ENCODE measurements at regions not wholly inside any gene's neighbourhood (a gene's known extent, or its start where the extent isn't known, plus 50 kb on each side); places are given as distances from the start of the nearest gene placed in this dataset.

DNA sequence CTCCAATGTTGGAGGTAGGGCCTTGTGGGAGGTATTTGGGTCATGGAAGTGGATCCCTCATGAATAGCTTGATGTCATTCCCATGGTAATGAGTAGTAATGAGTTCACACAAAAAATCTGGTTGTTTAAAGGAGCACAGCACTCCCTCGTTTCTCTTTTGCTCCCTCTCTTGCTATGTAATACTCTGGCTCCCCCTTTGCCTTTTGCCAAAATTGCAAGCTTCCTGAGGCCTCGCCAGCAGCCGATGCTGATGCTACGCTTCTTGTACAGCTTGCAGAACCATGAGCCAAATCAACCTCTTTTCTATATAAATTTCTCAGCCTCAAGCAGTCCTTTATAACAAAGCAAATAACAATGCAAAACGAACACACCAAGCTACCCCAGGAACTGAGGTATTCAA, 80.9 kb downstream of the LHX9 start:
- WGBS, 2 donors, result 69 to 85% methylated on average over 5 of the region's 5 CpGs
- Histone ChIP-seq H3K9me3 (ENCODE audit: control insufficient read depth, low read length) (no peaks in the 10 kb centered on the region), H3K27ac (ENCODE audit: low read depth in 1 of 2, low read length in 2 of 2) (no peak overlapping the region), H3K36me3 (ENCODE audit: control insufficient read depth in 1 of 2, insufficient read depth in 2 of 2, low read length in 1 of 2) (no peaks in the 10 kb centered on the region), H3K27me3 (ENCODE audit: control insufficient read depth in 1 of 2, insufficient read depth in 2 of 2, low read length in 1 of 2) (peaks cover 0 to 2% of the 10 kb centered on the region in 2 donors), H3K4me1 (ENCODE audit: control insufficient read depth in 1 of 2, insufficient read depth in 2 of 2, low read length in 2 of 2) (no peaks in the 10 kb centered on the region), H3K4me3 (ENCODE audit: low read length in 2 of 2) (no peak overlapping the region)
- ATAC-seq (ENCODE audit: low FRiP score) (no peak), DNase-seq (no peak)
- intact Hi-C loops (cut with DNase I), result no loop called here

DNA sequence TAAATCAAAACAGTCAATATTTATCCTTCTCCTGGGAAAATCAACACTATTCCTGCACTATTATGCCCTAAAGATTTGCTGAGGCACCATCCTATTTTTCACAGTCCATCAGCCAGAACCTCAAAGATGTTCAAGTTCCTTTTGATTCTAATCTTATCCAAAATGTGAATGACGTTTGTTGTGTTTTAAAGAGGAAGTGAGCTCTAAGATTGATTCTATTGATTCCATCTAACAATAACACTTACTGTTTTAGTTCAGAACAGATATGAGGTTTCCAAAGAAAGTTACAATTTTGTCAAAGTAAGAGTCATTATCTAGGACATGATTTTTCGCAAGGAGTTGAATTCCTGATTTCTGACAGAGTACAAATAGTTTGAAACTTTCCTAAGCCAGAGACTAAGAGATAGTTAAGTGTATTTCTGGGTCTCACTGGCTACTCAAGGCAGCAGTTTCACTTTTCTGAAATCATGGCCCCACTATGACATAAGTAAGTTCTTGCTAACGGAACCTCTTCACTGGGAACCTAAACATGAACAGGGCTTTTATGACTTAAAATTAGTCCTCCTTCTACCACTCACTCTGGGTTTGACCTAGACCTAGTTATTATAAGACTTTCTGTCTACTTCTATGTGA, 84.7 kb downstream of the LHX9 start:
- H3K4me3 ChIP-seq (ENCODE audit: low read length in 2 of 2), result no peak overlapping the region
- intact Hi-C loops (cut with DNase I), result no loop called here
- H3K36me3 ChIP-seq (ENCODE audit: control insufficient read depth in 1 of 2, insufficient read depth in 2 of 2, low read length in 1 of 2), result no peaks in the 10 kb centered on the region
- no peaks in the 10 kb centered on the region for H3K4me1 ChIP-seq (ENCODE audit: control insufficient read depth in 1 of 2, insufficient read depth in 2 of 2, low read length in 2 of 2)
- DNase-seq (no peak), ATAC-seq (ENCODE audit: low FRiP score) (no peak)
- no peaks in the 10 kb centered on the region for H3K9me3 ChIP-seq (ENCODE audit: control insufficient read depth, low read length)
- no peak overlapping the region for H3K27ac ChIP-seq (ENCODE audit: low read depth in 1 of 2, low read length in 2 of 2)
- H3K27me3 ChIP-seq (ENCODE audit: control insufficient read depth in 1 of 2, insufficient read depth in 2 of 2, low read length in 1 of 2), result no peaks in the 10 kb centered on the region
- WGBS, 2 donors, result 21 to 25% methylated on average over 3 of the region's 3 CpGs

DNA sequence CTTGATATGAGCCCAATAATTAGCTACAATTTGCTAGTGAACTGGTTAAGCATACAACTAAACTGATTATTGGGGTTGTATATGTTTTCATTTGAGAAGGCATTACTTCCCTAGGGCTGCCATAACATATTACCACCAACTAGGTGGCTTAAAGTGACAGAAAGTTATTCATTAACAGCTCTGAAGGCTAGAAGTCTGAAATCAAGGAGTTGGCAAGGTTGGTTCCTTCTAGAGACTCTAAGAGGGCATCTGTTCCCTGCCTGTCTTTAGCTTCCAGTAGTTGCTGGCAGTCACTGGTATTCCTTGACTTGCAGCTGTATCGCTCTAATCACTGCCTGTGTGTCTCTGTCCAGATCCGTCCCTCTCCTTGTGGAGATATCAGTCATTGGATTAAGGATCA, 86.3 kb downstream of the LHX9 start:
- Histone ChIP-seq H3K27me3 (ENCODE audit: control insufficient read depth in 1 of 2, insufficient read depth in 2 of 2, low read length in 1 of 2) (no peaks in the 10 kb centered on the region), H3K4me3 (ENCODE audit: low read length in 2 of 2) (no peak overlapping the region), H3K9me3 (ENCODE audit: control insufficient read depth, low read length) (no peaks in the 10 kb centered on the region), H3K36me3 (ENCODE audit: control insufficient read depth in 1 of 2, insufficient read depth in 2 of 2, low read length in 1 of 2) (no peaks in the 10 kb centered on the region), H3K27ac (ENCODE audit: low read depth in 1 of 2, low read length in 2 of 2) (no peak overlapping the region), H3K4me1 (ENCODE audit: control insufficient read depth in 1 of 2, insufficient read depth in 2 of 2, low read length in 2 of 2) (no peaks in the 10 kb centered on the region)
- WGBS, 2 donors, result 91 to 95% methylated on average over 2 of the region's 2 CpGs
- intact Hi-C loops (cut with DNase I), result no loop called here
- DNase-seq (no peak), ATAC-seq (ENCODE audit: low FRiP score) (no peak)

- peaks cover 0 to 1% of the 10 kb centered on the region in 2 donors for H3K27me3 ChIP-seq (ENCODE audit: control insufficient read depth in 1 of 2, insufficient read depth in 2 of 2, low read length in 1 of 2)
- intact Hi-C loops (cut with DNase I), result no loop called here
- peaks cover 2% of the 10 kb centered on the region for H3K9me3 ChIP-seq (ENCODE audit: control insufficient read depth, low read length)
- no peaks in the 10 kb centered on the region for H3K4me1 ChIP-seq (ENCODE audit: control insufficient read depth in 1 of 2, insufficient read depth in 2 of 2, low read length in 2 of 2)
- DNase-seq (no peak), ATAC-seq (ENCODE audit: low FRiP score) (no peak)
- no peak overlapping the region for H3K4me3 ChIP-seq (ENCODE audit: low read length in 2 of 2)
- H3K27ac ChIP-seq (ENCODE audit: low read depth in 1 of 2, low read length in 2 of 2), result no peak overlapping the region
- H3K36me3 ChIP-seq (ENCODE audit: control insufficient read depth in 1 of 2, insufficient read depth in 2 of 2, low read length in 1 of 2), result no peaks in the 10 kb centered on the region
- 95 to 98% methylated on average over 1 of the region's 1 CpG for WGBS, 2 donors
Observed at GRCh38 chr1:198007011-198007410, 89.8 kb downstream of the LHX9 start.

GRCh38 chr1:198007687-198008607, 90.8 kb downstream of the LHX9 start:
- WGBS, 2 donors, result 70 to 73% methylated on average over 5 of the region's 5 CpGs
- H3K9me3 ChIP-seq (ENCODE audit: control insufficient read depth, low read length), result peaks cover 2% of the 10 kb centered on the region
- H3K27ac ChIP-seq (ENCODE audit: low read depth in 1 of 2, low read length in 2 of 2), result no peak overlapping the region
- H3K4me1 ChIP-seq (ENCODE audit: control insufficient read depth in 1 of 2, insufficient read depth in 2 of 2, low read length in 2 of 2), result no peaks in the 10 kb centered on the region
- H3K27me3 ChIP-seq (ENCODE audit: control insufficient read depth in 1 of 2, insufficient read depth in 2 of 2, low read length in 1 of 2), result peaks cover 0 to 1% of the 10 kb centered on the region in 2 donors
- no peak for ATAC-seq (ENCODE audit: low FRiP score)
- H3K4me3 ChIP-seq (ENCODE audit: low read length in 2 of 2), result no peak overlapping the region
- no peak for DNase-seq
- H3K36me3 ChIP-seq (ENCODE audit: control insufficient read depth in 1 of 2, insufficient read depth in 2 of 2, low read length in 1 of 2), result no peaks in the 10 kb centered on the region
- intact Hi-C loops (cut with DNase I), result no loop called here

GRCh38 chr1:198014355-198014754, 97.2 kb downstream of the LHX9 start:
- 85 to 90% methylated on average over 1 of the region's 1 CpG for WGBS, 2 donors
- DNase-seq, result no peak

GRCh38 chr1:198015309-198015708, 98.1 kb downstream of the LHX9 start:
- DNase-seq (no peak), ATAC-seq (ENCODE audit: low FRiP score) (no peak)
- Histone ChIP-seq H3K4me3 (ENCODE audit: low read length in 2 of 2) (no peak overlapping the region), H3K27ac (ENCODE audit: low read depth in 1 of 2, low read length in 2 of 2) (no peak overlapping the region), H3K9me3 (ENCODE audit: control insufficient read depth, low read length) (peaks cover under 1% of the 10 kb centered on the region), H3K36me3 (ENCODE audit: control insufficient read depth in 1 of 2, insufficient read depth in 2 of 2, low read length in 1 of 2) (no peaks in the 10 kb centered on the region), H3K27me3 (ENCODE audit: control insufficient read depth in 1 of 2, insufficient read depth in 2 of 2, low read length in 1 of 2) (peaks cover 0 to 1% of the 10 kb centered on the region in 2 donors), H3K4me1 (ENCODE audit: control insufficient read depth in 1 of 2, insufficient read depth in 2 of 2, low read length in 2 of 2) (no peaks in the 10 kb centered on the region)
- intact Hi-C loops (cut with DNase I), result no loop called here

More at GRCh38 chr1:198014355-198014754, 97.2 kb downstream of the LHX9 start:
- Histone ChIP-seq H3K4me1 (ENCODE audit: control insufficient read depth in 1 of 2, insufficient read depth in 2 of 2, low read length in 2 of 2) (no peaks in the 10 kb centered on the region), H3K9me3 (ENCODE audit: control insufficient read depth, low read length) (peaks cover 2% of the 10 kb centered on the region), H3K4me3 (ENCODE audit: low read length in 2 of 2) (no peak overlapping the region), H3K27ac (ENCODE audit: low read depth in 1 of 2, low read length in 2 of 2) (no peak overlapping the region), H3K36me3 (ENCODE audit: control insufficient read depth in 1 of 2, insufficient read depth in 2 of 2, low read length in 1 of 2) (no peaks in the 10 kb centered on the region), H3K27me3 (ENCODE audit: control insufficient read depth in 1 of 2, insufficient read depth in 2 of 2, low read length in 1 of 2) (peaks cover 0 to 1% of the 10 kb centered on the region in 2 donors)
- no peak for ATAC-seq (ENCODE audit: low FRiP score)
- intact Hi-C loops (cut with DNase I), result no loop called here

DNA sequence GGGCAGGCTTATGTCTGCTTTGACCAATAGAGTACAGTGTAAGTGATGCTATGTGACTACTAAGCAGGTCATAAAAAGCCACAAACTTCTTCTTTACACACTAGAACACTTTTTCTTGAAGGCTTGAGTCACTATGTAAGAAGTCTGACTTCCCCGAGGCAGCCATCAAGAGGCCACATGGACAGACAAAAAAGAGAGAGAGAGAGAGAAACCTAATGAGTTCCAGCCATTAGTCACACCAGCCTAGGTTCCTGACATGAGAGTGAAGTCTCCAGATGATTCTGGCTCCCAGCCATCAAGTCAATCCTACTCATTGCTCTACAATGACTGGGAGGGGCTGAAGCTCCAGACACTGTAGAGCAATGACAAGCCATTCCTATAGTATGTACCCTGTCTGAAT, 101.4 kb downstream of the LHX9 start:
- no peaks in the 10 kb centered on the region for H3K4me1 ChIP-seq (ENCODE audit: control insufficient read depth in 1 of 2, insufficient read depth in 2 of 2, low read length in 2 of 2)
- intact Hi-C loops (cut with DNase I), result no loop called here
- H3K27ac ChIP-seq (ENCODE audit: low read depth in 1 of 2, low read length in 2 of 2), result no peak overlapping the region
- no peak overlapping the region for H3K4me3 ChIP-seq (ENCODE audit: low read length in 2 of 2)
- ATAC-seq (ENCODE audit: low FRiP score) (no peak), DNase-seq (no peak)
- WGBS, 2 donors, result 67% methylated on average over 1 of the region's 1 CpG
- H3K9me3 ChIP-seq (ENCODE audit: control insufficient read depth, low read length), result no peaks in the 10 kb centered on the region
- no peaks in the 10 kb centered on the region for H3K36me3 ChIP-seq (ENCODE audit: control insufficient read depth in 1 of 2, insufficient read depth in 2 of 2, low read length in 1 of 2)
- H3K27me3 ChIP-seq (ENCODE audit: control insufficient read depth in 1 of 2, insufficient read depth in 2 of 2, low read length in 1 of 2), result no peaks in the 10 kb centered on the region

DNA sequence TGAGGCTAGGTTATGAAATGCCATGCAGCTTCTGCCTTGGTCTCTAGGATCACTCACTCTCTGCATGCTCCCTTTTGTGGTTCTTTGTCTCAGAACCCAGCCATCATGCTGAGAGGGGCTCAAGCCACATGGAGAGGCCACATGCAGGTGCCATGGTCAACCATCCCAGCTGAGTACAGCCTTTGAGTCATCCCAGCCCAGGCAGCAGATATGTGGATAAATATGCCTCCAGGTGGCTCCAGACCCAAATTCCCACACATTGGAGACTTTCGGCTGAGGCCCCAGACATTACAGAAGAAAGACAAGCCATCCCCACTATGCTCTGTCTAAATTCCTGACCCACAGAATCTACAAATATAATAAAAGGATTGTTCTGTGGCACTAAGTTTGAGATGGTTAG, 102.0 kb downstream of the LHX9 start:
- intact Hi-C loops (cut with DNase I), result no loop called here
- Histone ChIP-seq H3K27me3 (ENCODE audit: control insufficient read depth in 1 of 2, insufficient read depth in 2 of 2, low read length in 1 of 2) (no peaks in the 10 kb centered on the region), H3K9me3 (ENCODE audit: control insufficient read depth, low read length) (no peaks in the 10 kb centered on the region), H3K4me1 (ENCODE audit: control insufficient read depth in 1 of 2, insufficient read depth in 2 of 2, low read length in 2 of 2) (no peaks in the 10 kb centered on the region), H3K4me3 (ENCODE audit: low read length in 2 of 2) (no peak overlapping the region), H3K27ac (ENCODE audit: low read depth in 1 of 2, low read length in 2 of 2) (no peak overlapping the region), H3K36me3 (ENCODE audit: control insufficient read depth in 1 of 2, insufficient read depth in 2 of 2, low read length in 1 of 2) (no peaks in the 10 kb centered on the region)
- DNase-seq (no peak), ATAC-seq (ENCODE audit: low FRiP score) (no peak)
- 90 to 93% methylated on average over 1 of the region's 1 CpG for WGBS, 2 donors
